ENCODE measurements at regions not wholly inside any gene's neighbourhood (a gene's known extent, or its start where the extent isn't known, plus 50 kb on each side); places are given as distances from the start of the nearest gene placed in this dataset.

- DNase-seq: no peak
- intact Hi-C loops (cut with DNase I, micrococcal nuclease): no loop called here
- ATAC-seq: peak; percentile 90
Measured at GRCh38 chr12:93154753-93155480, 222.8 kb upstream of the NUDT4 start.

GRCh38 chr12:93156086-93156716, 221.5 kb upstream of the NUDT4 start:
- ATAC-seq (peak; percentile 38), DNase-seq (no peak)
- intact Hi-C loops (cut with DNase I, micrococcal nuclease): no loop called here

- DNase-seq (no peak), ATAC-seq (no peak)
- intact Hi-C loops (cut with DNase I, micrococcal nuclease): no loop called here
Measured at GRCh38 chr12:93157279-93157678, 220.4 kb upstream of the NUDT4 start.

GRCh38 chr12:93158065-93158843, 219.5 kb upstream of the NUDT4 start:
- intact Hi-C loops (cut with DNase I, micrococcal nuclease): no loop called here
- DNase-seq: no peak
- no peak for ATAC-seq

GRCh38 chr12:93163260-93164036, 214.3 kb upstream of the NUDT4 start:
- no peak for DNase-seq
- intact Hi-C loops (cut with DNase I, micrococcal nuclease): no loop called here
- ATAC-seq: no peak

- ATAC-seq (peak; percentile 82), DNase-seq (peak in 1 of 2 donors; percentile 53)
- intact Hi-C loops (cut with DNase I, micrococcal nuclease): no loop called here
Measured at GRCh38 chr12:93164103-93164880, 213.4 kb upstream of the NUDT4 start.

- no peak for DNase-seq
- ATAC-seq: no peak
- intact Hi-C loops (cut with DNase I, micrococcal nuclease): no loop called here
Measured at GRCh38 chr12:93165384-93165932, 212.3 kb upstream of the NUDT4 start.

GRCh38 chr12:93166541-93167307, 211.0 kb upstream of the NUDT4 start:
- DNase-seq: no peak
- peak; percentile 50 for ATAC-seq
- intact Hi-C loops (cut with DNase I, micrococcal nuclease): no loop called here

- DNase-seq (no peak), ATAC-seq (no peak)
- intact Hi-C loops (cut with DNase I, micrococcal nuclease): no loop called here
Measured at GRCh38 chr12:93167331-93167730, 210.4 kb upstream of the NUDT4 start.

- DNase-seq (peak; percentile 36 to 46), ATAC-seq (peak; percentile 42)
- intact Hi-C loops (cut with DNase I, micrococcal nuclease): no loop called here
Measured at GRCh38 chr12:93167841-93168492, 209.8 kb upstream of the NUDT4 start.

GRCh38 chr12:93168751-93169150, 209.0 kb upstream of the NUDT4 start:
- intact Hi-C loops (cut with DNase I, micrococcal nuclease): no loop called here
- ATAC-seq: no peak
- DNase-seq: no peak

- intact Hi-C loops (cut with DNase I, micrococcal nuclease): no loop called here
- DNase-seq: no peak
- no peak for ATAC-seq
Measured at GRCh38 chr12:93169536-93169935, 208.2 kb upstream of the NUDT4 start.

GRCh38 chr12:93170928-93171327, 206.8 kb upstream of the NUDT4 start:
- ATAC-seq: no peak
- intact Hi-C loops (cut with DNase I, micrococcal nuclease): no loop called here

GRCh38 chr12:93173178-93173957, 204.4 kb upstream of the NUDT4 start:
- ATAC-seq (no peak), DNase-seq (no peak)
- intact Hi-C loops (cut with DNase I, micrococcal nuclease): no loop called here

More at GRCh38 chr12:93170928-93171327, 206.8 kb upstream of the NUDT4 start:
- DNase-seq: no peak

- ATAC-seq: peak; percentile 9
- intact Hi-C loops (cut with DNase I, micrococcal nuclease): no loop called here
- DNase-seq: no peak
Measured at GRCh38 chr12:93174048-93174447, 203.7 kb upstream of the NUDT4 start.

GRCh38 chr12:93174473-93174872, 203.3 kb upstream of the NUDT4 start:
- intact Hi-C loops (cut with DNase I, micrococcal nuclease): no loop called here
- no peak for ATAC-seq
- DNase-seq: no peak
